K562 (cell line): ENCODE measurements at regions not wholly inside any gene's neighbourhood (a gene's known extent, or its start where the extent isn't known, plus 50 kb on each side); places are given as distances from the start of the nearest gene placed in this dataset.

ENCODE experiments used
- ATAC-seq: fragments of 200-7000 bp; cut with Tn5 transposase; 3 replicates; pipeline ENCODE4 v1.9.1; 2020; ENCODE audit warnings: moderate library complexity
- BruUV-seq: library from RNA; stranded (reverse); fragments of 400-500 nt; replicated peaks from 2 replicates; lab custom pipeline; 2021; lab: Mats Ljungman, UMichigan
- CTCF ChIA-PET: fragments of 300-600 bp; formaldehyde crosslinking; extraction: SDS; loops from one replicate; lab custom pipeline; 2021; ENCODE audit warnings: low intra/inter-chr PET ratio; lab: Yijun Ruan, JAX
- POLR2A ChIA-PET: fragments of 300-600, 350-650 bp; sonication (Branson Sonifier 250); formaldehyde crosslinking; extraction: SDS; loops from one replicate; lab custom pipeline; 2021; ENCODE audit warnings: antibody characterized with exemption, inconsistent platforms; lab: Yijun Ruan, JAX
- DNase-seq, 4 experiments: peaks; one replicate each; pipeline versions ENCODE4 v3.0.0 to v3.0.0-alpha.2; 2011 to 2018; ENCODE audit warnings: low spot score in 3 of 4, mixed read lengths in 3 of 4; ENCODE audit errors: extremely low read depth in 1 of 4
- FAIRE-seq: peaks from 2 replicates; lab custom pipeline; 2011; peaks lifted over from hg19 to GRCh38; lab: Jason Lieb, UNC
- H2AFZ ChIP-seq: 2 replicates; pipeline ENCODE4 v1.6.0; 2011; ENCODE audit warnings: low read depth, low read length, control low read depth, inconsistent platforms
- H3K27ac ChIP-seq: fragments of 200-600 bp; 3 replicates; pipeline ENCODE4 v1.8.0; 2011; ENCODE audit warnings: low read depth, mild to moderate bottlenecking, control low read depth, inconsistent platforms, low read length, moderate library complexity, mixed read lengths; ENCODE audit errors: extremely low read depth
- H3K27me3 ChIP-seq, 2 experiments: fragments of 300-600 bp in 1 of 2; 2 replicates in 1 of 2; 3 replicates in 1 of 2; pipeline versions ENCODE4 v1.6.0 to v1.8.0; 2011; ENCODE audit warnings: inconsistent platforms in 2 of 2, low read length in 2 of 2, mild to moderate bottlenecking in 1 of 2, mixed read lengths in 1 of 2, moderate library complexity in 1 of 2; ENCODE audit not compliant: control insufficient read depth in 2 of 2, insufficient read depth in 2 of 2
- H3K36me3 ChIP-seq: fragments of 300-600 bp; 3 replicates; pipeline ENCODE4 v1.8.0; 2011; ENCODE audit warnings: mild to moderate bottlenecking, low read length, inconsistent platforms; ENCODE audit not compliant: control insufficient read depth, insufficient read depth
- H3K4me1 ChIP-seq, 2 experiments: fragments of 200-600 bp in 1 of 2; replicated peaks in 1 of 2; 2 replicates in 1 of 2; 3 replicates in 1 of 2; pipeline versions ENCODE4 v1.5.1 to v1.8.0; 2011; ENCODE audit warnings: inconsistent platforms in 2 of 2, low read length in 2 of 2, mild to moderate bottlenecking in 1 of 2, mixed read lengths in 1 of 2, moderate library complexity in 1 of 2; ENCODE audit not compliant: control insufficient read depth in 2 of 2, insufficient read depth in 2 of 2
- H3K4me2 ChIP-seq: 2 replicates; pipeline ENCODE4 v1.6.1; 2011; ENCODE audit warnings: low read length, control low read depth, inconsistent platforms, mixed read lengths; ENCODE audit not compliant: insufficient read depth
- H3K4me3 ChIP-seq: fragments of 200-600 bp; sonication (generic), shearing (Covaris generic); 2 replicates; pipeline ENCODE4 v1.5.1; 2016; ENCODE audit warnings: control low read depth, inconsistent platforms
- H3K79me2 ChIP-seq: fragments of 200-600 bp; 3 replicates; pipeline ENCODE4 v1.8.0; 2011; ENCODE audit warnings: low read length, inconsistent platforms; ENCODE audit not compliant: control insufficient read depth, insufficient read depth
- H3K9ac ChIP-seq, 2 experiments: 2 replicates each; pipeline versions ENCODE4 v1.6.0 to v1.6.1; 2011; ENCODE audit warnings: low read depth in 2 of 2, low read length in 2 of 2, control low read depth in 1 of 2, inconsistent platforms in 1 of 2, mild to moderate bottlenecking in 1 of 2, mixed read lengths in 1 of 2; ENCODE audit not compliant: insufficient read depth in 1 of 2
- H3K9me1 ChIP-seq: one replicate; pipeline ENCODE4 v1.6.0; 2011; ENCODE audit warnings: inconsistent platforms, mild to moderate bottlenecking, low read length, moderate library complexity; ENCODE audit not compliant: control insufficient read depth, insufficient read depth
- H3K9me3 ChIP-seq: replicated peaks from 2 replicates; pipeline ENCODE4 v1.5.1; 2011; ENCODE audit warnings: low read depth, low read length, inconsistent platforms; ENCODE audit not compliant: control insufficient read depth, insufficient read depth
- H4K20me1 ChIP-seq: replicated peaks from 2 replicates; pipeline ENCODE4 v1.6.1; 2011; ENCODE audit warnings: low read length, inconsistent platforms, mixed read lengths; ENCODE audit not compliant: control insufficient read depth, insufficient read depth
- CBX1 ChIP-seq: sonication (generic); IDR thresholded peaks from 2 replicates; pipeline ENCODE4 v1.6.1; 2016; ENCODE audit warnings: antibody characterized with exemption, low read depth, mild to moderate bottlenecking
- ETV6 ChIP-seq, 3 experiments: fragments of 150-350 bp in 1 of 3; sonication (generic) in 1 of 3; formaldehyde crosslinking in 1 of 3; IDR thresholded peaks; 2 replicates each; pipeline versions ENCODE4 v1.6.1 to v1.8.0; 2014 to 2022; ENCODE audit warnings: borderline replicate concordance in 2 of 3, low read depth in 2 of 3, antibody characterized with exemption in 1 of 3, low read length in 1 of 3, mild to moderate bottlenecking in 1 of 3, missing genetic modification reagents in 1 of 3
- MAZ ChIP-seq, 2 experiments: fragments of 450-650 bp in 1 of 2; sonication (generic) in 1 of 2; formaldehyde crosslinking; IDR thresholded peaks in 1 of 2; conservative IDR thresholded peaks in 1 of 2; 2 replicates each; pipeline versions ENCODE4 v1.4.0 to v1.5.0; 2020; ENCODE audit warnings: mild to moderate bottlenecking in 1 of 2, missing genetic modification reagents in 1 of 2
- NFE2 ChIP-seq: IDR thresholded peaks from 2 replicates; pipeline ENCODE4 v1.6.1; 2014; ENCODE audit warnings: antibody characterized with exemption, low read depth
- POLR2AphosphoS5 ChIP-seq: IDR thresholded peaks from 2 replicates; pipeline ENCODE4 v1.6.1; 2011; ENCODE audit warnings: mild to moderate bottlenecking, low read depth, low read length, moderate library complexity; ENCODE audit not compliant: control insufficient read depth, insufficient read depth
- RFX1 ChIP-seq: fragments of 450-650 bp; IDR thresholded peaks from 2 replicates; pipeline ENCODE4 v1.6.1; 2016; ENCODE audit warnings: mild to moderate bottlenecking, moderate library complexity
- STAT5A ChIP-seq: IDR thresholded peaks from 2 replicates; pipeline ENCODE4 v1.6.1; 2012; ENCODE audit warnings: low read length, inconsistent platforms, borderline replicate concordance
- TAL1 ChIP-seq: fragments of 450-650 bp; IDR thresholded peaks from 2 replicates; pipeline ENCODE4 v1.6.1; 2016; ENCODE audit warnings: mild to moderate bottlenecking
- TBP ChIP-seq: optimal IDR thresholded peaks from 2 replicates; pipeline ENCODE3; 2011; ENCODE audit warnings: low read depth, low read length, improper control_type of control experiment
- ZNF695 ChIP-seq: fragments of 450-650 bp; formaldehyde crosslinking; IDR thresholded peaks from 2 replicates; pipeline ENCODE4 v1.4.0; 2020; ENCODE audit warnings: mild to moderate bottlenecking, moderate library complexity
- ZNF717 ChIP-seq: fragments of 250-450 bp; sonication (Bioruptor Pico); IDR thresholded peaks from 2 replicates; pipeline ENCODE4 v1.5.0; 2021
- ZNF76 ChIP-seq: fragments of 250-450 bp; sonication (Bioruptor Pico); IDR thresholded peaks from 2 replicates; pipeline ENCODE4 v1.4.0; 2020; ENCODE audit warnings: mild to moderate bottlenecking, moderate library complexity, borderline replicate concordance
- WGBS: fragments of 100-300 bp; shearing (Covaris generic); methylation state at CpG from one replicate; pipeline ENCODE4 v1.1.6; 2016; ENCODE audit warnings: low coverage, mixed read lengths; ENCODE audit not compliant: insufficient coverage; ENCODE audit errors: missing lambda C conversion rate; 5-methylcytosine and 5-hydroxymethylcytosine counted together
- in situ Hi-C: fragments of 300-500 bp; cut with MboI; formaldehyde crosslinking; loops from 4 replicates; pipeline ENCODE4 v1.15.0; 2018; ENCODE audit warnings: inconsistent platforms, mixed read lengths
- intact Hi-C: fragments of 100-400 bp; cut with micrococcal nuclease; formaldehyde crosslinking; loops from 2 replicates; pipeline ENCODE4 v1.14.2; 2022
- TF ChIP-seq, protein P1 (sequence below): sonication (generic); formaldehyde crosslinking; IDR thresholded peaks from 2 replicates; pipeline ENCODE4 v1.8.0; 2022; ENCODE audit warnings: mild to moderate bottlenecking, missing genetic modification reagents
- TF ChIP-seq, protein P2 (sequence below): fragments of 450-650 bp; formaldehyde crosslinking; IDR thresholded peaks from 2 replicates; pipeline ENCODE4 v1.4.0; 2020; ENCODE audit warnings: mild to moderate bottlenecking, moderate library complexity
- TF ChIP-seq, protein P3 (sequence below): fragments of 200-800 bp; sonication (Bioruptor generic); IDR thresholded peaks from 2 replicates; pipeline ENCODE4 v1.6.1; 2017; ENCODE audit warnings: missing genetic modification characterization, missing compliant biosample characterization
- TF ChIP-seq, protein P4 (sequence below): fragments of 250-450 bp; sonication (Bioruptor Pico); IDR thresholded peaks from 2 replicates; pipeline ENCODE4 v1.4.0; 2020; ENCODE audit warnings: mild to moderate bottlenecking, moderate library complexity

DNA sequence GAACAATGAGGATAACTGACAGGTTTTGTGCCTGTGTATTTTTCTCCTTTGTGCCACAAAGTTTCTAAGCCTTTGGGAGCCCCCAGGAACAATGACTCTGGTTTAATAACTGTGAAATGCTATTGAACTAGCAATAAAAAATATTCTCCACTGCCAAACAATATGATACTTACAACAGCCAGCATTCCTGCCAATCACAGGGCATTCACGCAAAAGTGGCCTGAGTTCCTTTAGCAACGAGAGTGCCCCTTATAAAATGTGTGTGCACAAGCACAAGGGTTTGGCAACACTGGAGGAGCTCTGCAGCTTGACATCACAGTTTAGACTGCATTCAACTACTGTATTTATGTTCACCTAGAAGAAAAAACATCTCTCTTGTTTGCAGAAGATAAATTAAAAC is 412.9 kb upstream of the NFE2L3 start:
- POLR2A ChIA-PET = no interaction called here
- FAIRE-seq = no peak
- BruUV-seq = no TSS peak
- in situ Hi-C loops (no loop called here), intact Hi-C loops (no loop called here)
- H3K36me3 ChIP-seq = no peaks in the 10 kb centered on the region
- WGBS = 29% methylated on average over 2 of the region's 2 CpGs
- no peaks in the 10 kb centered on the region for H3K79me2 ChIP-seq
- H3K9ac ChIP-seq = no peak overlapping the region
- no peaks in the 10 kb centered on the region for H3K9me1 ChIP-seq
- H4K20me1 ChIP-seq = no peaks in the 10 kb centered on the region
- no peak overlapping the region for H3K27ac ChIP-seq
- no peak for ATAC-seq
- H3K4me3 ChIP-seq = no peak overlapping the region
- TF ChIP-seq ETV6 (IDR thresholded peaks at IDR 0.05; ENCODE audit: borderline replicate concordance in 1 of 2, low read depth in 2 of 2, low read length in 1 of 2) (no peak), ETV6 (CRISPR knock-in tag; IDR thresholded peaks at IDR 0.05; ENCODE audit: borderline replicate concordance) (no peak), RFX1 (no peak), NFE2 (no peak), ZNF695 (CRISPR knock-in tag) (no peak), POLR2AphosphoS5 (no peak), ZNF76 (CRISPR knock-in tag) (no peak), CBX1 (no peak), TAL1 (no peak), ZNF717 (CRISPR knock-in tag) (no peak), MAZ (CRISPR knock-in tag; conservative IDR thresholded peaks at IDR 0.05 in 1 of 2, IDR thresholded peaks at IDR 0.05 in 1 of 2) (no peak), STAT5A (no peak), TBP (no peak)
- TF ChIP-seq, protein P1, sequence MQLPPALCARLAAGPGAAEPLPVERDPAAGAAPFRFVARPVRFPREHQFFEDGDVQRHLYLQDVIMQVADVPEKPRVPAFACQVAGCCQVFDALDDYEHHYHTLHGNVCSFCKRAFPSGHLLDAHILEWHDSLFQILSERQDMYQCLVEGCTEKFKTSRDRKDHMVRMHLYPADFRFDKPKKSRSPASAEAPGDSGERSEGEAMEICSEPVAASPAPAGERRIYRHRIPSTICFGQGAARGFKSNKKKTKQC (CRISPR knock-in tag) = no peak
- TF ChIP-seq, protein P2, sequence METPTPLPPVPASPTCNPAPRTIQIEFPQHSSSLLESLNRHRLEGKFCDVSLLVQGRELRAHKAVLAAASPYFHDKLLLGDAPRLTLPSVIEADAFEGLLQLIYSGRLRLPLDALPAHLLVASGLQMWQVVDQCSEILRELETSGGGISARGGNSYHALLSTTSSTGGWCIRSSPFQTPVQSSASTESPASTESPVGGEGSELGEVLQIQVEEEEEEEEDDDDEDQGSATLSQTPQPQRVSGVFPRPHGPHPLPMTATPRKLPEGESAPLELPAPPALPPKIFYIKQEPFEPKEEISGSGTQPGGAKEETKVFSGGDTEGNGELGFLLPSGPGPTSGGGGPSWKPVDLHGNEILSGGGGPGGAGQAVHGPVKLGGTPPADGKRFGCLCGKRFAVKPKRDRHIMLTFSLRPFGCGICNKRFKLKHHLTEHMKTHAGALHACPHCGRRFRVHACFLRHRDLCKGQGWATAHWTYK (CRISPR knock-in tag) = no peak
- TF ChIP-seq, protein P3, sequence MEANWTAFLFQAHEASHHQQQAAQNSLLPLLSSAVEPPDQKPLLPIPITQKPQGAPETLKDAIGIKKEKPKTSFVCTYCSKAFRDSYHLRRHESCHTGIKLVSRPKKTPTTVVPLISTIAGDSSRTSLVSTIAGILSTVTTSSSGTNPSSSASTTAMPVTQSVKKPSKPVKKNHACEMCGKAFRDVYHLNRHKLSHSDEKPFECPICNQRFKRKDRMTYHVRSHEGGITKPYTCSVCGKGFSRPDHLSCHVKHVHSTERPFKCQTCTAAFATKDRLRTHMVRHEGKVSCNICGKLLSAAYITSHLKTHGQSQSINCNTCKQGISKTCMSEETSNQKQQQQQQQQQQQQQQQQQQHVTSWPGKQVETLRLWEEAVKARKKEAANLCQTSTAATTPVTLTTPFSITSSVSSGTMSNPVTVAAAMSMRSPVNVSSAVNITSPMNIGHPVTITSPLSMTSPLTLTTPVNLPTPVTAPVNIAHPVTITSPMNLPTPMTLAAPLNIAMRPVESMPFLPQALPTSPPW (CRISPR knock-in tag) = no peak
- TF ChIP-seq, protein P4, sequence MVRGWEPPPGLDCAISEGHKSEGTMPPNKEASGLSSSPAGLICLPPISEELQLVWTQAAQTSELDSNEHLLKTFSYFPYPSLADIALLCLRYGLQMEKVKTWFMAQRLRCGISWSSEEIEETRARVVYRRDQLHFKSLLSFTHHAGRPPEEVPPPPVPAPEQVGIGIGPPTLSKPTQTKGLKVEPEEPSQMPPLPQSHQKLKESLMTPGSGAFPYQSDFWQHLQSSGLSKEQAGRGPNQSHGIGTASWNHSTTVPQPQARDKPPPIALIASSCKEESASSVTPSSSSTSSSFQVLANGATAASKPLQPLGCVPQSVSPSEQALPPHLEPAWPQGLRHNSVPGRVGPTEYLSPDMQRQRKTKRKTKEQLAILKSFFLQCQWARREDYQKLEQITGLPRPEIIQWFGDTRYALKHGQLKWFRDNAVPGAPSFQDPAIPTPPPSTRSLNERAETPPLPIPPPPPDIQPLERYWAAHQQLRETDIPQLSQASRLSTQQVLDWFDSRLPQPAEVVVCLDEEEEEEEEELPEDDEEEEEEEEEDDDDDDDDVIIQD = no peak
- TF ChIP-seq, all 486 proteins: peak for 0
- CTCF ChIA-PET = no interaction called here
- Histone ChIP-seq H3K4me1 (peaks cover 0 to 11% of the 10 kb centered on the region in 2 experiments; a peak in 2 of 5 replicates), H2AFZ (no peak overlapping the region), H3K4me2 (no peak overlapping the region), H3K27me3 (no peaks in the 10 kb centered on the region; a peak in 1 of 5 replicates), H3K9me3 (no peaks in the 10 kb centered on the region)
- DNase-seq = no peak
